Endothelial cell of umbilical vein (primary cell): ENCODE measurements at regions not wholly inside any gene's neighbourhood (a gene's known extent, or its start where the extent isn't known, plus 50 kb on each side); places are given as distances from the start of the nearest gene placed in this dataset.

Experiments
- BruUV-seq: library from RNA; stranded (reverse); fragments of 400-500 nt; replicated peaks from 2 replicates; lab custom pipeline; 2021; lab: Mats Ljungman, UMichigan
- CTCF ChIA-PET: fragments of 300-600, 350-600 bp; sonication (Branson Sonifier 250); formaldehyde crosslinking; loops from one replicate; lab custom pipeline; 2021; ENCODE audit warnings: antibody characterized with exemption, inconsistent platforms; lab: Charles Lee
- POLR2A ChIA-PET: fragments of 300-600, 350-600 bp; sonication (Branson Sonifier 250); formaldehyde crosslinking; loops from one replicate; lab custom pipeline; 2021; ENCODE audit warnings: antibody characterized with exemption, inconsistent platforms; lab: Charles Lee
- DNase-seq: peaks from one replicate; pipeline ENCODE4 v3.0.0-alpha.2; 2011; ENCODE audit warnings: low read depth, low spot score
- FAIRE-seq: peaks from 2 replicates; lab custom pipeline; 2011; peaks lifted over from hg19 to GRCh38; lab: Jason Lieb, UNC
- H2AFZ ChIP-seq: 2 replicates; pipeline ENCODE4 v1.6.0; 2012; ENCODE audit warnings: low read depth, low read length, control low read depth, inconsistent platforms
- H3K27ac ChIP-seq: 2 replicates; pipeline ENCODE4 v1.5.1; 2011; ENCODE audit warnings: low read depth, mild to moderate bottlenecking, control low read depth, low read length, moderate library complexity; ENCODE audit not compliant: insufficient read depth
- H3K27me3 ChIP-seq, 2 experiments: 2 replicates each; pipeline versions ENCODE4 v1.6.0 to v1.6.1; 2011; ENCODE audit warnings: low read length in 2 of 2, mixed read lengths in 1 of 2; ENCODE audit not compliant: control insufficient read depth in 2 of 2, insufficient read depth in 2 of 2
- H3K36me3 ChIP-seq, 2 experiments: 2 replicates in 1 of 2; 3 replicates in 1 of 2; pipeline ENCODE4 v1.5.1; 2011; ENCODE audit warnings: low read length in 2 of 2, mild to moderate bottlenecking in 1 of 2, moderate library complexity in 1 of 2; ENCODE audit not compliant: control insufficient read depth in 2 of 2, insufficient read depth in 2 of 2; ENCODE audit errors: extremely low read depth in 1 of 2
- H3K4me1 ChIP-seq: 3 replicates; pipeline ENCODE4 v1.5.1; 2011; ENCODE audit warnings: mild to moderate bottlenecking, low read length; ENCODE audit not compliant: control insufficient read depth, insufficient read depth; ENCODE audit errors: extremely low read depth
- H3K4me2 ChIP-seq: 2 replicates; pipeline ENCODE4 v1.6.1; 2011; ENCODE audit warnings: low read length, control low read depth, mixed read lengths; ENCODE audit not compliant: insufficient read depth
- H3K4me3 ChIP-seq, 3 experiments: fragments of 200-600 bp in 1 of 3; sonication (generic), shearing (Covaris generic) in 1 of 3; replicated peaks in 1 of 3; 2 replicates each; pipeline ENCODE4 v1.5.1; 2011 to 2016; ENCODE audit warnings: control low read depth in 3 of 3, low read length in 3 of 3, mild to moderate bottlenecking in 2 of 3, inconsistent platforms in 1 of 3, low read depth in 1 of 3, moderate library complexity in 1 of 3; ENCODE audit not compliant: insufficient read depth in 1 of 3
- H3K79me2 ChIP-seq: 2 replicates; pipeline ENCODE4 v1.6.0; 2012; ENCODE audit warnings: low read length, inconsistent platforms; ENCODE audit not compliant: control insufficient read depth, insufficient read depth
- H3K9ac ChIP-seq: replicated peaks from 2 replicates; pipeline ENCODE3; 2011; ENCODE audit warnings: low read length, control low read depth; ENCODE audit not compliant: insufficient read depth; ENCODE audit errors: extremely low read depth
- H3K9me1 ChIP-seq: replicated peaks from 3 replicates; pipeline ENCODE4 v1.6.0; 2011; ENCODE audit warnings: mild to moderate bottlenecking, low read length; ENCODE audit not compliant: control insufficient read depth, insufficient read depth; ENCODE audit errors: extremely low read depth
- H3K9me3 ChIP-seq: replicated peaks from 2 replicates; pipeline ENCODE4 v1.5.1; 2012; ENCODE audit warnings: low read length, inconsistent platforms; ENCODE audit not compliant: control insufficient read depth, insufficient read depth
- H4K20me1 ChIP-seq: replicated peaks from 2 replicates; pipeline ENCODE3; 2011; ENCODE audit warnings: mild to moderate bottlenecking, low read length; ENCODE audit not compliant: control insufficient read depth, insufficient read depth; ENCODE audit errors: extremely low read depth
- CTCF ChIP-seq, 2 donors: IDR thresholded peaks; 1 replicate in 1 of 2; 2 replicates in 1 of 2; pipeline ENCODE4 v1.5.1; 2011; ENCODE audit warnings: low read length in 2 of 2, mild to moderate bottlenecking in 2 of 2, moderate library complexity in 2 of 2, control low read depth in 1 of 2, inconsistent platforms in 1 of 2, low read depth in 1 of 2; ENCODE audit not compliant: insufficient read depth in 1 of 2; ENCODE audit errors: extremely low read depth in 1 of 2
- EZH2 ChIP-seq: IDR thresholded peaks from 2 replicates; pipeline ENCODE4 v1.6.1; 2012; ENCODE audit warnings: borderline replicate concordance, low read depth, mild to moderate bottlenecking, moderate library complexity, low read length, inconsistent platforms; ENCODE audit not compliant: severe bottlenecking
- FOS ChIP-seq: IDR thresholded peaks from 2 replicates; pipeline ENCODE4 v1.6.1; 2011; ENCODE audit warnings: mild to moderate bottlenecking, low read length, moderate library complexity, borderline replicate concordance; ENCODE audit not compliant: insufficient read depth
- GATA2 ChIP-seq: IDR thresholded peaks from 2 replicates; pipeline ENCODE4 v1.7.0; 2011; ENCODE audit warnings: low read depth, mild to moderate bottlenecking, moderate library complexity, mixed read lengths, low read length; ENCODE audit not compliant: insufficient read length, insufficient read depth
- JUN ChIP-seq: IDR thresholded peaks from 2 replicates; pipeline ENCODE4 v1.6.1; 2011; ENCODE audit warnings: borderline replicate concordance, low read depth; ENCODE audit not compliant: insufficient read length, insufficient read depth
- MAX ChIP-seq: IDR thresholded peaks from 2 replicates; pipeline ENCODE4 v1.6.1; 2011; ENCODE audit not compliant: insufficient read depth, insufficient read length
- MYC ChIP-seq: IDR thresholded peaks from one replicate; pipeline ENCODE4 v1.6.1; 2011; ENCODE audit warnings: mild to moderate bottlenecking, low read depth, low read length
- POLR2A ChIP-seq: IDR thresholded peaks from 2 replicates; pipeline ENCODE4 v1.6.1; 2012; ENCODE audit warnings: low read depth, mild to moderate bottlenecking, control low read depth, low read length
- POLR2AphosphoS5 ChIP-seq: IDR thresholded peaks from 2 replicates; pipeline ENCODE4 v1.6.1; 2012; ENCODE audit warnings: low read depth, mild to moderate bottlenecking, control low read depth, low read length, moderate library complexity; ENCODE audit not compliant: insufficient read depth
- dilution Hi-C: fragments of 300-500 bp; cut with MboI; formaldehyde crosslinking; loops from one replicate; pipeline ENCODE4 v1.15.0; 2019; ENCODE audit warnings: low sequenced_read_pairs; ENCODE audit not compliant: extremely low pct_ligation_motif_present
- intact Hi-C: fragments of 100-400 bp; cut with micrococcal nuclease; formaldehyde crosslinking; loops from one replicate; pipeline ENCODE4 v1.10.0; 2022

- Histone ChIP-seq H3K4me3 (no peak overlapping the region), H2AFZ (no peak overlapping the region), H3K79me2 (no peaks in the 10 kb centered on the region), H4K20me1 (no peaks in the 10 kb centered on the region), H3K36me3 (no peaks in the 10 kb centered on the region), H3K4me1 (no peaks in the 10 kb centered on the region), H3K9me1 (no peaks in the 10 kb centered on the region), H3K27me3 (no peaks in the 10 kb centered on the region), H3K9me3 (peaks cover 5% of the 10 kb centered on the region), H3K9ac (no peak overlapping the region), H3K4me2 (no peak overlapping the region), H3K27ac (no peak overlapping the region)
- DNase-seq: no peak
- TF ChIP-seq GATA2 (no peak), MAX (no peak), JUN (no peak), FOS (no peak), MYC (no peak), POLR2A (no peak), CTCF (IDR thresholded peaks at IDR 0.05; ENCODE audit: extremely low read depth in 1 of 2, insufficient read depth in 1 of 2, low read depth in 1 of 2, low read length in 2 of 2) (no peak), POLR2AphosphoS5 (no peak), EZH2 (no peak)
- CTCF ChIA-PET: no interaction called here
- intact Hi-C loops (no loop called here), dilution Hi-C loops (no loop called here)
- no peak for FAIRE-seq
- BruUV-seq: no TSS peak
- POLR2A ChIA-PET: no interaction called here
Measured at GRCh38 chr4:180116840-180117239, 2126.4 kb upstream of the TENM3 start.
